Right atrium auricular region (tissue), 2 donors: ENCODE measurements at regions not wholly inside any gene's neighbourhood (a gene's known extent, or its start where the extent isn't known, plus 50 kb on each side); places are given as distances from the start of the nearest gene placed in this dataset.
"Not testable (repeated sequence)": the region's sequence is repeated elsewhere in the genome, so short reads cannot be mapped to it uniquely, and the experiment has no call there.

Experiments
- DNase-seq: peaks from one replicate; pipeline ENCODE4 v3.0.0-alpha.2; 2019; ENCODE audit warnings: low spot score
- H3K27ac ChIP-seq, 2 donors: fragments of 200-600 bp; sonication (generic); 1 replicate in 1 of 2; 2 replicates in 1 of 2; pipeline ENCODE4 v1.5.1; 2016 to 2019
- H3K27me3 ChIP-seq, 2 donors: fragments of 200-600 bp; sonication (generic); one replicate each; pipeline versions ENCODE4 v1.5.1 to v1.6.0; 2017 to 2019
- H3K36me3 ChIP-seq: fragments of 200-600 bp; sonication (generic); one replicate; pipeline ENCODE4 v1.5.1; 2016
- H3K4me1 ChIP-seq, 2 donors: fragments of 200-600 bp; sonication (generic); one replicate each; pipeline versions ENCODE4 v1.5.1 to v1.6.0; 2017 to 2019
- H3K4me3 ChIP-seq, 2 donors: fragments of 200-600 bp; sonication (generic); 1 replicate in 1 of 2; 2 replicates in 1 of 2; pipeline ENCODE4 v1.5.1; 2017 to 2019; ENCODE audit warnings: mild to moderate bottlenecking in 1 of 2, moderate library complexity in 1 of 2
- H3K9me3 ChIP-seq, 2 donors: fragments of 200-600 bp; sonication (generic); one replicate each; pipeline ENCODE4 v1.5.1; 2019
- TF ChIP-seq, protein P1 (sequence below), 2 donors: fragments of 200-600 bp; sonication (generic); IDR thresholded peaks; one replicate each; pipeline ENCODE4 v1.5.1; 2019; ENCODE audit warnings: antibody characterized with exemption in 2 of 2

DNA sequence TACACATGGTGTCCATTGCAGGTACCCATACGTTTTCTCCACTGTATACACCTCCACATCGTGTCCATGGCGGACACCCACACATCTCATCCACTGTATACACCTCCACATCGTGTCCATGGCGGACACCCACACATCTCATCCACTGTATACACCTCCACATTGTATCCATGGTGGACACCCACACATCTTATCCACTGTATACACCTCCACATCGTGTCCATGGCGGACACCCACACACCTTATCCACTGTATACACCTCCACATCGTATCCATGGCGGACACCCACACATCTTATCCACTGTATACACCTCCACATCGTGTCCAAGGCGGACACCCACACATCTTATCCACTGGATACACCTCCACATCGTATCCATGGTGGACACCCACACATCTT lies 50.4 kb upstream of the TTC34 start:
- H3K9me3 ChIP-seq, H3K27me3 ChIP-seq, H3K4me1 ChIP-seq, H3K36me3 ChIP-seq, H3K4me3 ChIP-seq, DNase-seq, H3K27ac ChIP-seq: not testable (repeated sequence)

DNA sequence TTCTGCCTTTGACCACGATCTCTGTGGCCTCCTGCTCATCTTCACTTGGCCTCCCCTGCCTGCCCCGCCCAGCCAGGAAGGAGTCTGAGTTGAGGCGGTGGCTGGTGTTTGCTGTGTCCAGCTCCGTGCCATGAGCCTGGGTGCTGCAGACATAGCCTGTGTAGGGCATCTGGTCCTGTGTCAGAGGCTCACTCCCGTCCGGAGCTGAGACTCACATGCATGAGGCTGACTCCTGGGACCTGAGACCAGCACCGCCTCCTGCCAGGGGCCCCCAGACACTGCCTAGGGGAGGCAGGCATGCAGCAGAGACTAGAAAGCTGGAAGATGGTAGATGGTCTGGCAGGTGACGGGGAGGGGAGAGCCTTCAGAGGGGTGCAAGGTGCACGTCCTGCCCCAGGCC lies 52.2 kb upstream of the TTC34 start:
- Histone ChIP-seq H3K4me1 (no peaks in the 10 kb centered on the region), H3K27me3 (no peaks in the 10 kb centered on the region), H3K27ac (no peak overlapping the region), H3K9me3 (no peaks in the 10 kb centered on the region), H3K4me3 (no peak overlapping the region), H3K36me3 (no peaks in the 10 kb centered on the region)
- TF ChIP-seq, protein P1, sequence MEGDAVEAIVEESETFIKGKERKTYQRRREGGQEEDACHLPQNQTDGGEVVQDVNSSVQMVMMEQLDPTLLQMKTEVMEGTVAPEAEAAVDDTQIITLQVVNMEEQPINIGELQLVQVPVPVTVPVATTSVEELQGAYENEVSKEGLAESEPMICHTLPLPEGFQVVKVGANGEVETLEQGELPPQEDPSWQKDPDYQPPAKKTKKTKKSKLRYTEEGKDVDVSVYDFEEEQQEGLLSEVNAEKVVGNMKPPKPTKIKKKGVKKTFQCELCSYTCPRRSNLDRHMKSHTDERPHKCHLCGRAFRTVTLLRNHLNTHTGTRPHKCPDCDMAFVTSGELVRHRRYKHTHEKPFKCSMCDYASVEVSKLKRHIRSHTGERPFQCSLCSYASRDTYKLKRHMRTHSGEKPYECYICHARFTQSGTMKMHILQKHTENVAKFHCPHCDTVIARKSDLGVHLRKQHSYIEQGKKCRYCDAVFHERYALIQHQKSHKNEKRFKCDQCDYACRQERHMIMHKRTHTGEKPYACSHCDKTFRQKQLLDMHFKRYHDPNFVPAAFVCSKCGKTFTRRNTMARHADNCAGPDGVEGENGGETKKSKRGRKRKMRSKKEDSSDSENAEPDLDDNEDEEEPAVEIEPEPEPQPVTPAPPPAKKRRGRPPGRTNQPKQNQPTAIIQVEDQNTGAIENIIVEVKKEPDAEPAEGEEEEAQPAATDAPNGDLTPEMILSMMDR (IDR thresholded peaks at IDR 0.05), result no peak
- DNase-seq, result no peak

DNA sequence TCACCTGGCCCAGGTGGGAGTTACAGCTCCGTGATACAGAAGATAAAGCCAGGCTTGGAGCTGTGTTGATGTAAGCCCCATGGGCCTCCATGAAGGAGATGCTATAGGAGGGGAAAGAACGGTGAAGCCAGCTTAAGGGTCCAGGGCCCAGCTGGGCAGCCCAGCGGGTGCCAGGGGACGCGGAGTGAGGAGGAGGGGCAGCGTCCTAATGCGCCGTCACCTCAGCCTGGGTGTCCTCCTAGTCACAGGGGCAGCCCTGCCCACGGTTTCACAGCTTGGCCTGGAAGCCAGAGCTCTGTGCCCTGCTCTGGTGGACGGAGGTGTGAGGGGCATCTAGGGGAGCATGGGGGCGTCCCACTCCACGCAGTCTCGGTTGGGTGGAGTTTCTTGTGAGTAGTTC lies 52.7 kb upstream of the TTC34 start:
- TF ChIP-seq, protein P1 (IDR thresholded peaks at IDR 0.05), result no peak
- H3K9me3 ChIP-seq, result no peaks in the 10 kb centered on the region
- no peak for DNase-seq
- no peaks in the 10 kb centered on the region for H3K36me3 ChIP-seq
- no peaks in the 10 kb centered on the region for H3K4me1 ChIP-seq
- no peak overlapping the region for H3K27ac ChIP-seq
- no peaks in the 10 kb centered on the region for H3K27me3 ChIP-seq
- no peak overlapping the region for H3K4me3 ChIP-seq

DNA sequence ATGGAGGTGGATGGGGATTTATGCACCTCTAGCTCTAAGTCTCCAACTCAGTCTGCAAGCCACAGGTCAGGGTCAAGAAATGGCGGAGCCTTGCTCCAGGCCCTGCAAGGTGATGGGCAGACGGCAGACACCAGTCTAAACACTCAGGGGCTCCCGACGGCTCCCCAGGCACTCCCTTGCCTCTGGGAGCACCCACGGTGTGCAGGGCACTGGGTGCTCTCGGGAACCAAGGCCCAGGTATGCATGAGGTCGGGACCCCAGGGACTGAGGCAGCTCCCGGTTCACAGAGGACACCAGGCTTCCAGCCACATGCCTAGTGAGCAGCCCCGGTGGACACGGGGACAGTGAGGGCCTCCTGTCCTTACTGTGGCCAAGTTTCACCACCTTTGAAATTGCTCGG lies 53.1 kb upstream of the TTC34 start:
- TF ChIP-seq, protein P1 (IDR thresholded peaks at IDR 0.05), result no peak
- no peak overlapping the region for H3K4me3 ChIP-seq

DNA sequence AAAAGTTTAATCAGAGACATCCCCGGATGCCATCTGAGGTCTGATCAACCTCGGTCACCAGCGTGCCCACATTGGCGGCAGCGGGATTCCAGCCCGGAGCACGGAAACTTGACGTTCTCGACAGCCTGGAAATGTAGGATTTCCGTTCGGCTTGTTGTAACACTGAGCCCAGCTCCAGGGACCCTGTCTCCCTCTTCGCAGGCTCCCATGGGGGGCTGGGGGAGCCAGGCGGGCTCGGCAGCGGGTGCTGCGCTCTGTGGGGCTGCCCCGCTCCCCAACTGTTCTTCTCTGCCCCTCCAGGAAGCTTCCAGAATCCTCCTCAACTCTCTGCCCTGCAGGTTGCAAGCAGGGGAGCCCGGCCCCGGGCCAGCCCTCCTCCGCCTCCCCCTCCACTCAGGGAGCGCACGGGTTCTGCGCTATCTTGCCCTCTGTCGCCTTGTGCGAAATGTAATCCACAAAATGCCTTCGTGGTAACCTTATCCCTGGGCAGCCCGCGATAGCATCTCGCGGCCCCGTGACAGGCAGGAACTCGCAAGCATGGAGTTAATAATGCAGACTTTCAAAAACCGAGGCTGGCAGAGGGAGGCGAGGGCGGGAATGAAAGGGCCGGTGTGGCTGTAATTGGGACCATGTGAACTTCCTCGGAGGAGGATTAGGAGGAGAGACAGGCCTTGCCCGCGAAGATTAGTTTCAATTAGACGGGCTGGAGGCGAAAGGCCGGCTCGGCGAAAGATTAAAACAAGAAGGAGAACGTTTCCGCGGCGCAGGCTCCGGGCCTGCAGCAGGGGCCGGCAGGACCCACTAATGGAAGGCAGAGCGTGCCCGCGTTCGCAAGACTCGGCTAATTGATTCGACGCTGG lies 53.9 kb upstream of the TTC34 start:
- Histone ChIP-seq H3K4me1 (no peaks in the 10 kb centered on the region), H3K4me3 (no peak overlapping the region), H3K27me3 (no peaks in the 10 kb centered on the region), H3K36me3 (no peaks in the 10 kb centered on the region), H3K9me3 (no peaks in the 10 kb centered on the region), H3K27ac (no peak overlapping the region)
- no peak for DNase-seq
- TF ChIP-seq, protein P1 (IDR thresholded peaks at IDR 0.05), result no peak

More for the DNA sequence above, 53.1 kb upstream of the TTC34 start:
- no peaks in the 10 kb centered on the region for H3K36me3 ChIP-seq
- no peak for DNase-seq
- H3K27ac ChIP-seq, result no peak overlapping the region
- no peaks in the 10 kb centered on the region for H3K27me3 ChIP-seq
- no peaks in the 10 kb centered on the region for H3K9me3 ChIP-seq
- H3K4me1 ChIP-seq, result no peaks in the 10 kb centered on the region

DNA sequence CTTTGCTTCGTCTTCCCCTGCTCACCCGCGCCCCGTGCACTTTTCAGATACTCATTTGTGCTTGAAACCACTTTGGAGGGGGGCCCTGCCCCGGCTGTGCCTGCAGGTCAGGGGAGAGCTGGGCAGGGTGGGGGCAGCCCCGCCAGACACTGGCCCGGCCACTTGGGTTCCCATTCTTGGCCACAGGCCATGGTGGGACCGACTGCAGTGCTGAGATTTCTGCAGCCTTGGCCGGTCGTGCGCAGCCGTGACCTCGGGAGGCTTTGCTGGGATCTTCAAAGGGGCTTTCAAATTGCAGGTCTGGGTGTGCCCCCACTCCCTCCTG lies 54.5 kb upstream of the TTC34 start:
- Histone ChIP-seq H3K4me1 (no peaks in the 10 kb centered on the region), H3K9me3 (no peaks in the 10 kb centered on the region), H3K36me3 (no peaks in the 10 kb centered on the region), H3K4me3 (no peak overlapping the region), H3K27ac (no peak overlapping the region), H3K27me3 (no peaks in the 10 kb centered on the region)
- TF ChIP-seq, protein P1 (IDR thresholded peaks at IDR 0.05), result no peak
- no peak for DNase-seq
